GM12865 (cell line): ENCODE measurements at regions not wholly inside any gene's neighbourhood (a gene's known extent, or its start where the extent isn't known, plus 50 kb on each side); places are given as distances from the start of the nearest gene placed in this dataset.
A peak's percentile ranks its signal among the peaks of the same experiment; 100 is the strongest.

Source experiments
- DNase-seq: peaks from one replicate; pipeline ENCODE4 v3.0.0; 2010; ENCODE audit warnings: low read depth
- H3K4me3 ChIP-seq: 2 replicates; pipeline ENCODE4 v1.5.1; 2011; ENCODE audit warnings: mild to moderate bottlenecking, low read depth, low read length, control low read depth
- CTCF ChIP-seq: IDR thresholded peaks from 2 replicates; pipeline ENCODE4 v1.5.1; 2011; ENCODE audit warnings: low read length, control low read depth, low read depth, inconsistent platforms; ENCODE audit not compliant: insufficient read depth; ENCODE audit errors: missing control alignments

- no peak for DNase-seq
- no peak overlapping the region for H3K4me3 ChIP-seq
- TF ChIP-seq CTCF: no peak
These were observed 115.7 kb downstream of the OGFRL1 start for GRCh38 chr6:71404145-71404966.

- DNase-seq: no peak
- H3K4me3 ChIP-seq: no peak overlapping the region
- no peak for TF ChIP-seq CTCF
These were observed 116.3 kb downstream of the OGFRL1 start for GRCh38 chr6:71404967-71405278.

GRCh38 chr6:71405416-71405815 is 116.8 kb downstream of the OGFRL1 start:
- no peak for DNase-seq
- H3K4me3 ChIP-seq: no peak overlapping the region
- TF ChIP-seq CTCF: no peak

- no peak overlapping the region for H3K4me3 ChIP-seq
- DNase-seq: no peak
- no peak for TF ChIP-seq CTCF
These were observed 118.6 kb downstream of the OGFRL1 start for GRCh38 chr6:71406865-71407860.

- no peak overlapping the region for H3K4me3 ChIP-seq
- no peak for DNase-seq
- no peak for TF ChIP-seq CTCF
These were observed 120.4 kb downstream of the OGFRL1 start for GRCh38 chr6:71408787-71409723.

GRCh38 chr6:71410164-71410566 is 121.6 kb downstream of the OGFRL1 start:
- TF ChIP-seq CTCF: no peak
- no peak overlapping the region for H3K4me3 ChIP-seq
- DNase-seq: peak; percentile 26
